OCI-LY7 (cell line): ENCODE measurements at regions not wholly inside any gene's neighbourhood (a gene's known extent, or its start where the extent isn't known, plus 50 kb on each side); places are given as distances from the start of the nearest gene placed in this dataset.

Source experiments
- BruUV-seq: library from RNA; stranded (reverse); fragments of 400-500 nt; replicated peaks from 2 replicates; lab custom pipeline; 2021; lab: Mats Ljungman, UMichigan
- CTCF ChIA-PET: fragments of 300-600 bp; sonication (Branson Sonifier 250); formaldehyde crosslinking; loops from one replicate; lab custom pipeline; 2022; ENCODE audit warnings: antibody characterized with exemption; ENCODE audit not compliant: unreplicated experiment; lab: Charles Lee
- POLR2A ChIA-PET: fragments of 300-600 bp; sonication (Branson Sonifier 250); formaldehyde crosslinking; loops from one replicate; lab custom pipeline; 2022; ENCODE audit warnings: antibody characterized with exemption; lab: Charles Lee
- DNase-seq: peaks from one replicate; pipeline ENCODE4 v3.0.0-alpha.2; 2015; ENCODE audit warnings: low spot score
- H2AFZ ChIP-seq: fragments of 200-600 bp; sonication (generic), shearing (Covaris generic); 2 replicates; pipeline ENCODE4 v1.6.1; 2014; ENCODE audit warnings: mild to moderate bottlenecking, antibody characterized with exemption, low read length, moderate library complexity
- H3K27ac ChIP-seq: fragments of 200-600 bp; sonication (generic); 2 replicates; pipeline ENCODE4 v1.5.1; 2014; ENCODE audit warnings: mixed run types, low read depth, mild to moderate bottlenecking, moderate library complexity, low read length, inconsistent platforms; ENCODE audit not compliant: poor library complexity, severe bottlenecking
- H3K36me3 ChIP-seq: fragments of 200-600 bp; sonication (generic); 2 replicates; pipeline ENCODE4 v1.6.1; 2014; ENCODE audit warnings: mild to moderate bottlenecking, antibody characterized with exemption, low read length, moderate library complexity, mixed read lengths; ENCODE audit not compliant: insufficient read depth
- H3K4me1 ChIP-seq: fragments of 200-600 bp; sonication (generic); 2 replicates; pipeline ENCODE4 v1.5.1; 2014; ENCODE audit warnings: mild to moderate bottlenecking, low read length; ENCODE audit not compliant: insufficient read depth, poor library complexity, severe bottlenecking
- H3K4me2 ChIP-seq: fragments of 200-600 bp; sonication (generic); 2 replicates; pipeline ENCODE4 v1.6.1; 2014; ENCODE audit warnings: mild to moderate bottlenecking, low read length
- H3K4me3 ChIP-seq: fragments of 200-600 bp; sonication (generic); 2 replicates; pipeline ENCODE4 v1.5.1; 2014; ENCODE audit warnings: mild to moderate bottlenecking, low read depth, low read length; ENCODE audit not compliant: poor library complexity, severe bottlenecking
- H3K79me2 ChIP-seq: fragments of 200-600 bp; sonication (generic); 2 replicates; pipeline ENCODE4 v1.6.1; 2016; ENCODE audit warnings: low read depth, mild to moderate bottlenecking, low read length, moderate library complexity, mixed read lengths; ENCODE audit not compliant: insufficient read depth
- H3K9me2 ChIP-seq: fragments of 200-600 bp; sonication (generic); 2 replicates; pipeline ENCODE4 v1.6.1; 2016; ENCODE audit warnings: mild to moderate bottlenecking, low read length, mixed read lengths; ENCODE audit not compliant: insufficient read depth
- H3K9me3 ChIP-seq: fragments of 200-600 bp; sonication (generic); 2 replicates; pipeline ENCODE4 v1.6.1; 2014; ENCODE audit warnings: mild to moderate bottlenecking, mixed run types, low read length, mixed read lengths
- H4K20me1 ChIP-seq: fragments of 200-600 bp; sonication (generic); 2 replicates; pipeline ENCODE4 v1.6.1; 2014; ENCODE audit warnings: mild to moderate bottlenecking, antibody characterized with exemption, low read length, moderate library complexity, mixed read lengths; ENCODE audit not compliant: insufficient read depth
- CTCF ChIP-seq: fragments of 200-600 bp; sonication (generic); conservative IDR thresholded peaks from 2 replicates; pipeline ENCODE4 v1.5.1; 2014; ENCODE audit warnings: mild to moderate bottlenecking, antibody characterized with exemption, low read length, moderate library complexity, mixed read lengths
- EZH2phosphoT487 ChIP-seq: fragments of 200-600 bp; sonication (generic); IDR thresholded peaks from 2 replicates; pipeline ENCODE4 v1.6.1; 2018; ENCODE audit warnings: low read depth, borderline replicate concordance, mild to moderate bottlenecking, mixed run types, antibody characterized with exemption, low read length, moderate library complexity, mixed read lengths
- intact Hi-C: fragments of 100-400 bp; cut with micrococcal nuclease; formaldehyde crosslinking; loops from one replicate; pipeline ENCODE4 v1.10.0; 2022; ENCODE audit not compliant: unreplicated experiment

GRCh38 chr3:166110102-166110501 is 272.9 kb upstream of the BCHE start:
- no peaks in the 10 kb centered on the region for H3K4me1 ChIP-seq
- intact Hi-C loops: no loop called here
- no peaks in the 10 kb centered on the region for H3K79me2 ChIP-seq
- BruUV-seq: no TSS peak
- POLR2A ChIA-PET: no interaction called here
- no peak for TF ChIP-seq EZH2phosphoT487
- TF ChIP-seq CTCF: no peak
- H2AFZ ChIP-seq: no peak overlapping the region
- no peak overlapping the region for H3K27ac ChIP-seq
- H3K4me2 ChIP-seq: no peak overlapping the region
- no peaks in the 10 kb centered on the region for H3K36me3 ChIP-seq
- H4K20me1 ChIP-seq: no peaks in the 10 kb centered on the region
- H3K9me2 ChIP-seq: no peaks in the 10 kb centered on the region
- H3K4me3 ChIP-seq: no peak overlapping the region
- CTCF ChIA-PET: no interaction called here
- DNase-seq: no peak
- no peaks in the 10 kb centered on the region for H3K9me3 ChIP-seq

- no peaks in the 10 kb centered on the region for H3K9me3 ChIP-seq
- H3K79me2 ChIP-seq: no peaks in the 10 kb centered on the region
- ChIA-PET POLR2A (no interaction called here), CTCF (no interaction called here)
- no peak overlapping the region for H2AFZ ChIP-seq
- DNase-seq: no peak
- no TSS peak for BruUV-seq
- no peaks in the 10 kb centered on the region for H3K9me2 ChIP-seq
- no peaks in the 10 kb centered on the region for H4K20me1 ChIP-seq
- intact Hi-C loops: no loop called here
- no peaks in the 10 kb centered on the region for H3K4me1 ChIP-seq
- H3K36me3 ChIP-seq: no peaks in the 10 kb centered on the region
- TF ChIP-seq CTCF (no peak), EZH2phosphoT487 (no peak)
- no peak overlapping the region for H3K4me2 ChIP-seq
- no peak overlapping the region for H3K4me3 ChIP-seq
- no peak overlapping the region for H3K27ac ChIP-seq
These were observed 267.7 kb upstream of the BCHE start for GRCh38 chr3:166104938-166105337.

- no peak for DNase-seq
- TF ChIP-seq CTCF: no peak
- no peak for TF ChIP-seq EZH2phosphoT487
- H4K20me1 ChIP-seq: no peaks in the 10 kb centered on the region
- H3K4me3 ChIP-seq: no peak overlapping the region
- no peaks in the 10 kb centered on the region for H3K9me3 ChIP-seq
- no peaks in the 10 kb centered on the region for H3K79me2 ChIP-seq
- POLR2A ChIA-PET: no interaction called here
- H3K4me2 ChIP-seq: no peak overlapping the region
- intact Hi-C loops: no loop called here
- CTCF ChIA-PET: no interaction called here
- no TSS peak for BruUV-seq
- no peaks in the 10 kb centered on the region for H3K9me2 ChIP-seq
- H3K4me1 ChIP-seq: no peaks in the 10 kb centered on the region
- H3K36me3 ChIP-seq: no peaks in the 10 kb centered on the region
- H3K27ac ChIP-seq: no peak overlapping the region
- no peak overlapping the region for H2AFZ ChIP-seq
These were observed 263.5 kb upstream of the BCHE start for GRCh38 chr3:166100730-166101129.
